Parathyroid adenoma (tissue), 2 donors: ENCODE measurements at regions not wholly inside any gene's neighbourhood (a gene's known extent, or its start where the extent isn't known, plus 50 kb on each side); places are given as distances from the start of the nearest gene placed in this dataset.

Experiments used
- H2AFZ ChIP-seq: fragments of 300-600 bp; sonication (generic); one replicate; pipeline ENCODE4 v1.7.0; 2017; ENCODE audit warnings: antibody characterized with exemption, mild to moderate bottlenecking
- H3K27ac ChIP-seq: fragments of 300-600 bp; sonication (generic); one replicate; pipeline ENCODE4 v1.7.0; 2017
- H3K27me3 ChIP-seq: fragments of 300-600 bp; sonication (generic); one replicate; pipeline ENCODE4 v1.7.0; 2017; ENCODE audit warnings: low read length; ENCODE audit not compliant: control insufficient read depth, insufficient read depth
- H3K36me3 ChIP-seq: fragments of 300-600 bp; sonication (generic); one replicate; pipeline ENCODE4 v1.7.0; 2017; ENCODE audit warnings: low read length; ENCODE audit not compliant: control insufficient read depth, insufficient read depth
- H3K4me1 ChIP-seq: fragments of 300-600 bp; sonication (generic); one replicate; pipeline ENCODE4 v1.7.0; 2017; ENCODE audit warnings: control low read depth
- H3K4me2 ChIP-seq: fragments of 300-600 bp; sonication (generic); one replicate; pipeline ENCODE4 v1.7.0; 2017; ENCODE audit warnings: low read length
- H3K4me3 ChIP-seq: fragments of 300-600 bp; sonication (generic); one replicate; pipeline ENCODE4 v1.7.0; 2017; ENCODE audit warnings: low read depth, low read length
- H3K79me2 ChIP-seq: fragments of 300-600 bp; sonication (generic); one replicate; pipeline ENCODE4 v1.7.0; 2017; ENCODE audit warnings: control low read depth
- H3K9ac ChIP-seq: fragments of 300-600 bp; sonication (generic); one replicate; pipeline ENCODE4 v1.7.0; 2017; ENCODE audit warnings: mild to moderate bottlenecking
- H3K9me3 ChIP-seq: fragments of 300-600 bp; sonication (generic); one replicate; pipeline ENCODE4 v1.7.0; 2017; ENCODE audit warnings: low read length; ENCODE audit not compliant: control insufficient read depth
- TF ChIP-seq, protein P1 (sequence below): fragments of 300-600 bp; sonication (generic); IDR thresholded peaks from one replicate; pipeline ENCODE4 v1.7.0; 2017; ENCODE audit warnings: antibody characterized with exemption, mild to moderate bottlenecking
- donor health status: primary hyperparathyroidism.

GRCh38 chr2:35920061-35920460 is 435.5 kb upstream of the CRIM1 start:
- H3K9me3 ChIP-seq = no peaks in the 10 kb centered on the region
- no peak overlapping the region for H2AFZ ChIP-seq
- no peak overlapping the region for H3K4me3 ChIP-seq
- no peaks in the 10 kb centered on the region for H3K4me1 ChIP-seq
- no peaks in the 10 kb centered on the region for H3K36me3 ChIP-seq
- H3K27me3 ChIP-seq = no peaks in the 10 kb centered on the region
- no peak overlapping the region for H3K27ac ChIP-seq
- TF ChIP-seq, protein P1, sequence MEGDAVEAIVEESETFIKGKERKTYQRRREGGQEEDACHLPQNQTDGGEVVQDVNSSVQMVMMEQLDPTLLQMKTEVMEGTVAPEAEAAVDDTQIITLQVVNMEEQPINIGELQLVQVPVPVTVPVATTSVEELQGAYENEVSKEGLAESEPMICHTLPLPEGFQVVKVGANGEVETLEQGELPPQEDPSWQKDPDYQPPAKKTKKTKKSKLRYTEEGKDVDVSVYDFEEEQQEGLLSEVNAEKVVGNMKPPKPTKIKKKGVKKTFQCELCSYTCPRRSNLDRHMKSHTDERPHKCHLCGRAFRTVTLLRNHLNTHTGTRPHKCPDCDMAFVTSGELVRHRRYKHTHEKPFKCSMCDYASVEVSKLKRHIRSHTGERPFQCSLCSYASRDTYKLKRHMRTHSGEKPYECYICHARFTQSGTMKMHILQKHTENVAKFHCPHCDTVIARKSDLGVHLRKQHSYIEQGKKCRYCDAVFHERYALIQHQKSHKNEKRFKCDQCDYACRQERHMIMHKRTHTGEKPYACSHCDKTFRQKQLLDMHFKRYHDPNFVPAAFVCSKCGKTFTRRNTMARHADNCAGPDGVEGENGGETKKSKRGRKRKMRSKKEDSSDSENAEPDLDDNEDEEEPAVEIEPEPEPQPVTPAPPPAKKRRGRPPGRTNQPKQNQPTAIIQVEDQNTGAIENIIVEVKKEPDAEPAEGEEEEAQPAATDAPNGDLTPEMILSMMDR = no peak
- no peaks in the 10 kb centered on the region for H3K79me2 ChIP-seq
- no peak overlapping the region for H3K9ac ChIP-seq
- H3K4me2 ChIP-seq = no peak overlapping the region

- no peaks in the 10 kb centered on the region for H3K27me3 ChIP-seq
- TF ChIP-seq, protein P1 = no peak
- H3K79me2 ChIP-seq = no peaks in the 10 kb centered on the region
- no peaks in the 10 kb centered on the region for H3K4me1 ChIP-seq
- H3K9me3 ChIP-seq = no peaks in the 10 kb centered on the region
- no peaks in the 10 kb centered on the region for H3K36me3 ChIP-seq
- H3K27ac ChIP-seq = no peak overlapping the region
- no peak overlapping the region for H3K4me2 ChIP-seq
- H2AFZ ChIP-seq = no peak overlapping the region
- no peak overlapping the region for H3K4me3 ChIP-seq
- H3K9ac ChIP-seq = no peak overlapping the region
These were observed 440.3 kb upstream of the CRIM1 start for GRCh38 chr2:35915261-35915660.

DNA sequence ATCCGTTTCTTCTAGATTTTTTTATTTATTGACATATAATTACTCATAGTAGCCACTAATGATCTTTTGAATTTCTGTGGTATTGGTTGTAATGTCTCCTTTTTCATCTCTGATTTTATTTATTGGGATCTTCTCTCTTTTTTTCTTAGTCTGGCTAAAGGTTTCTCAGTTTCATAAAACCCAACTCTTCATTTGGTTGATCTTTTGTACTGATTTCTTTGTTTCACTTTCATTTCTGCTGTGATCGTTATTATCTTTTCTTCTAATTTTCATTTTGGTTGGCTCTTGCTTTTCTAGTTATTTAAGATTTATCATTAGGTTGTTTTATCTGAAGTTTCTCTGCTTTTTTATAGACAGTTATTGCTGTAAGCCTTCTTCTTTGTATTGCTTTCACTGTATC is 463.6 kb upstream of the CRIM1 start:
- H3K9me3 ChIP-seq = no peaks in the 10 kb centered on the region
- no peak overlapping the region for H3K4me3 ChIP-seq
- H3K27ac ChIP-seq = no peak overlapping the region
- H2AFZ ChIP-seq = no peak overlapping the region
- no peak overlapping the region for H3K9ac ChIP-seq
- H3K36me3 ChIP-seq = no peaks in the 10 kb centered on the region
- no peaks in the 10 kb centered on the region for H3K27me3 ChIP-seq
- no peak overlapping the region for H3K4me2 ChIP-seq
- H3K4me1 ChIP-seq = no peaks in the 10 kb centered on the region
- no peaks in the 10 kb centered on the region for H3K79me2 ChIP-seq
- TF ChIP-seq, protein P1 = no peak

- TF ChIP-seq, protein P1 = no peak
- Histone ChIP-seq H3K27ac (no peak overlapping the region), H3K36me3 (no peaks in the 10 kb centered on the region), H3K9me3 (no peaks in the 10 kb centered on the region), H3K9ac (no peak overlapping the region), H3K27me3 (no peaks in the 10 kb centered on the region), H3K4me2 (no peak overlapping the region), H3K4me3 (no peak overlapping the region), H3K79me2 (no peaks in the 10 kb centered on the region), H2AFZ (no peak overlapping the region), H3K4me1 (no peaks in the 10 kb centered on the region)
These were observed 464.1 kb upstream of the CRIM1 start for GRCh38 chr2:35891528-35891927.

- Histone ChIP-seq H3K4me1 (no peaks in the 10 kb centered on the region), H3K4me3 (no peak overlapping the region), H3K36me3 (no peaks in the 10 kb centered on the region), H3K27me3 (no peaks in the 10 kb centered on the region), H3K4me2 (no peak overlapping the region), H2AFZ (no peak overlapping the region), H3K9ac (no peak overlapping the region), H3K27ac (no peak overlapping the region), H3K79me2 (no peaks in the 10 kb centered on the region), H3K9me3 (no peaks in the 10 kb centered on the region)
- TF ChIP-seq, protein P1 = no peak
These were observed 468.4 kb upstream of the CRIM1 start for GRCh38 chr2:35887146-35887545.
